B cell (primary cell): ENCODE measurements at regions not wholly inside any gene's neighbourhood (a gene's known extent, or its start where the extent isn't known, plus 50 kb on each side); places are given as distances from the start of the nearest gene placed in this dataset.

Source experiments
- EZH2 ChIP-seq: IDR thresholded peaks from 2 replicates; pipeline ENCODE4 v1.6.1; 2012; ENCODE audit warnings: borderline replicate concordance, low read depth, mild to moderate bottlenecking, moderate library complexity, low read length; ENCODE audit not compliant: insufficient read depth, poor library complexity, severe bottlenecking
- TF ChIP-seq, protein P1 (sequence below): fragments of 200-600 bp; IDR thresholded peaks from one replicate; pipeline ENCODE4 v1.8.0; 2022; ENCODE audit warnings: antibody characterized with exemption, mild to moderate bottlenecking

DNA sequence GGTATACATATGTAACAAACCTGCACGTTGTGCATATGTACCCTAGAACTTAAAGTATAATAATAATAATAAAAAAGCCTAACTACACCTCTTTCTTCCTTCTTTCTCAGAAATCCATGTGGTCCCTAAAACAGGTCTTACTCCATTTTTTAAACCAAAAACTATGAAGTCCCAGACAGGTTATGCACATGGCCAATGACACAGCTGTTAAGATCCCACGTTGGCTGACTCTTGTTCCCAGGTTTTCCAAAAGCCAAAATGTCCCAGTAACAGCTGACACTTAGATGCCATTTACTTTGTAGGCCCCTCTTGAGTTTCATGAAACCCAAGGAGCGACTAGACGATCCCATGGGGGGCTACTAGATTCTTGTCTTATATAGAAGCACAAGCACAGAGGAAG lies 97.0 kb downstream of the KCNF1 start:
- TF ChIP-seq, protein P1, sequence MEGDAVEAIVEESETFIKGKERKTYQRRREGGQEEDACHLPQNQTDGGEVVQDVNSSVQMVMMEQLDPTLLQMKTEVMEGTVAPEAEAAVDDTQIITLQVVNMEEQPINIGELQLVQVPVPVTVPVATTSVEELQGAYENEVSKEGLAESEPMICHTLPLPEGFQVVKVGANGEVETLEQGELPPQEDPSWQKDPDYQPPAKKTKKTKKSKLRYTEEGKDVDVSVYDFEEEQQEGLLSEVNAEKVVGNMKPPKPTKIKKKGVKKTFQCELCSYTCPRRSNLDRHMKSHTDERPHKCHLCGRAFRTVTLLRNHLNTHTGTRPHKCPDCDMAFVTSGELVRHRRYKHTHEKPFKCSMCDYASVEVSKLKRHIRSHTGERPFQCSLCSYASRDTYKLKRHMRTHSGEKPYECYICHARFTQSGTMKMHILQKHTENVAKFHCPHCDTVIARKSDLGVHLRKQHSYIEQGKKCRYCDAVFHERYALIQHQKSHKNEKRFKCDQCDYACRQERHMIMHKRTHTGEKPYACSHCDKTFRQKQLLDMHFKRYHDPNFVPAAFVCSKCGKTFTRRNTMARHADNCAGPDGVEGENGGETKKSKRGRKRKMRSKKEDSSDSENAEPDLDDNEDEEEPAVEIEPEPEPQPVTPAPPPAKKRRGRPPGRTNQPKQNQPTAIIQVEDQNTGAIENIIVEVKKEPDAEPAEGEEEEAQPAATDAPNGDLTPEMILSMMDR: no peak
- TF ChIP-seq EZH2: no peak
